Rectal smooth muscle tissue (tissue), 1 donor: ENCODE measurements at regions not wholly inside any gene's neighbourhood (a gene's known extent, or its start where the extent isn't known, plus 50 kb on each side); places are given as distances from the start of the nearest gene placed in this dataset.

Experiments
- H3K27ac ChIP-seq: one replicate; pipeline ENCODE4 v1.7.0; 2013; ENCODE audit warnings: low read depth, low read length, inconsistent platforms
- H3K27me3 ChIP-seq: one replicate; pipeline ENCODE4 v1.7.0; 2013; ENCODE audit warnings: low read length; ENCODE audit not compliant: control insufficient read depth, insufficient read depth
- H3K36me3 ChIP-seq: one replicate; pipeline ENCODE4 v1.7.0; 2013; ENCODE audit warnings: low read length; ENCODE audit not compliant: control insufficient read depth, insufficient read depth
- H3K4me1 ChIP-seq: one replicate; pipeline ENCODE4 v1.7.0; 2013; ENCODE audit warnings: low read length; ENCODE audit not compliant: control insufficient read depth, insufficient read depth
- H3K4me3 ChIP-seq: one replicate; pipeline ENCODE4 v1.7.0; 2013; ENCODE audit warnings: low read length
- H3K9ac ChIP-seq: one replicate; pipeline ENCODE4 v1.7.0; 2013; ENCODE audit warnings: low read length

- Histone ChIP-seq H3K27me3 (no peaks in the 10 kb centered on the region), H3K4me3 (no peak overlapping the region), H3K9ac (no peak overlapping the region), H3K4me1 (no peaks in the 10 kb centered on the region), H3K27ac (no peak overlapping the region), H3K36me3 (no peaks in the 10 kb centered on the region)
Measured at GRCh38 chr6:22067122-22067521, 229.7 kb downstream of the PRL start.

GRCh38 chr6:22067671-22068070 is 229.2 kb downstream of the PRL start:
- Histone ChIP-seq H3K27me3 (no peaks in the 10 kb centered on the region), H3K4me3 (no peak overlapping the region), H3K9ac (no peak overlapping the region), H3K27ac (no peak overlapping the region), H3K36me3 (no peaks in the 10 kb centered on the region), H3K4me1 (no peaks in the 10 kb centered on the region)

- H3K27me3 ChIP-seq: no peaks in the 10 kb centered on the region
- no peak overlapping the region for H3K4me3 ChIP-seq
- H3K4me1 ChIP-seq: no peaks in the 10 kb centered on the region
- H3K36me3 ChIP-seq: no peaks in the 10 kb centered on the region
- no peak overlapping the region for H3K9ac ChIP-seq
- no peak overlapping the region for H3K27ac ChIP-seq
Measured at GRCh38 chr6:22068561-22069305, 228.1 kb downstream of the PRL start.

GRCh38 chr6:22069306-22069800 is 227.5 kb downstream of the PRL start:
- Histone ChIP-seq H3K27ac (no peak overlapping the region), H3K9ac (no peak overlapping the region), H3K4me1 (no peaks in the 10 kb centered on the region), H3K4me3 (no peak overlapping the region), H3K36me3 (no peaks in the 10 kb centered on the region), H3K27me3 (no peaks in the 10 kb centered on the region)

- no peak overlapping the region for H3K9ac ChIP-seq
- H3K4me3 ChIP-seq: peak overlapping the region; percentile 14
- no peak overlapping the region for H3K27ac ChIP-seq
- no peaks in the 10 kb centered on the region for H3K27me3 ChIP-seq
- H3K36me3 ChIP-seq: no peaks in the 10 kb centered on the region
- no peaks in the 10 kb centered on the region for H3K4me1 ChIP-seq
Measured at GRCh38 chr6:22071270-22072041, 225.4 kb downstream of the PRL start.

GRCh38 chr6:22072949-22073348 is 223.9 kb downstream of the PRL start:
- no peak overlapping the region for H3K27ac ChIP-seq
- H3K27me3 ChIP-seq: no peaks in the 10 kb centered on the region

GRCh38 chr6:22073516-22074198 is 223.2 kb downstream of the PRL start:
- Histone ChIP-seq H3K4me1 (no peaks in the 10 kb centered on the region), H3K27me3 (no peaks in the 10 kb centered on the region), H3K9ac (no peak overlapping the region), H3K4me3 (no peak overlapping the region), H3K27ac (no peak overlapping the region), H3K36me3 (no peaks in the 10 kb centered on the region)

More at GRCh38 chr6:22072949-22073348, 223.9 kb downstream of the PRL start:
- H3K9ac ChIP-seq: no peak overlapping the region
- H3K4me1 ChIP-seq: no peaks in the 10 kb centered on the region
- H3K4me3 ChIP-seq: no peak overlapping the region
- no peaks in the 10 kb centered on the region for H3K36me3 ChIP-seq

GRCh38 chr6:22078288-22078687 is 218.5 kb downstream of the PRL start:
- Histone ChIP-seq H3K36me3 (no peaks in the 10 kb centered on the region), H3K9ac (no peak overlapping the region), H3K27me3 (no peaks in the 10 kb centered on the region)

GRCh38 chr6:22078802-22079545 is 217.9 kb downstream of the PRL start:
- Histone ChIP-seq H3K36me3 (no peaks in the 10 kb centered on the region), H3K9ac (no peak overlapping the region), H3K4me1 (peaks cover 13% of the 10 kb centered on the region), H3K27ac (no peak overlapping the region), H3K4me3 (no peak overlapping the region), H3K27me3 (no peaks in the 10 kb centered on the region)

More at GRCh38 chr6:22078288-22078687, 218.5 kb downstream of the PRL start:
- no peak overlapping the region for H3K4me3 ChIP-seq
- no peak overlapping the region for H3K27ac ChIP-seq
- H3K4me1 ChIP-seq: peaks cover 13% of the 10 kb centered on the region

GRCh38 chr6:22079783-22080182 is 217.1 kb downstream of the PRL start:
- Histone ChIP-seq H3K9ac (no peak overlapping the region), H3K4me3 (no peak overlapping the region), H3K27me3 (no peaks in the 10 kb centered on the region), H3K4me1 (peaks cover 13% of the 10 kb centered on the region), H3K27ac (no peak overlapping the region), H3K36me3 (no peaks in the 10 kb centered on the region)

GRCh38 chr6:22081709-22082108 is 215.1 kb downstream of the PRL start:
- H3K27me3 ChIP-seq: no peaks in the 10 kb centered on the region
- peaks cover 13% of the 10 kb centered on the region for H3K4me1 ChIP-seq
- H3K4me3 ChIP-seq: no peak overlapping the region
- H3K36me3 ChIP-seq: no peaks in the 10 kb centered on the region
- no peak overlapping the region for H3K9ac ChIP-seq
- peak overlapping the region; percentile 24 for H3K27ac ChIP-seq

- no peaks in the 10 kb centered on the region for H3K36me3 ChIP-seq
- no peak overlapping the region for H3K9ac ChIP-seq
- H3K27me3 ChIP-seq: no peaks in the 10 kb centered on the region
- peaks cover 13% of the 10 kb centered on the region for H3K4me1 ChIP-seq
- no peak overlapping the region for H3K4me3 ChIP-seq
- H3K27ac ChIP-seq: no peak overlapping the region
Measured at GRCh38 chr6:22082218-22082617, 214.6 kb downstream of the PRL start.
